HTR-8/SVneo (cell line): ENCODE measurements at regions not wholly inside any gene's neighbourhood (a gene's known extent, or its start where the extent isn't known, plus 50 kb on each side); places are given as distances from the start of the nearest gene placed in this dataset.

ENCODE experiments used
- DNase-seq: peaks from one replicate; pipeline ENCODE4 v3.0.0; 2011; ENCODE audit warnings: low spot score, mixed read lengths; ENCODE audit not compliant: insufficient read length
- FAIRE-seq: peaks from 2 replicates; lab custom pipeline; 2011; peaks lifted over from hg19 to GRCh38; lab: Jason Lieb, UNC

DNA sequence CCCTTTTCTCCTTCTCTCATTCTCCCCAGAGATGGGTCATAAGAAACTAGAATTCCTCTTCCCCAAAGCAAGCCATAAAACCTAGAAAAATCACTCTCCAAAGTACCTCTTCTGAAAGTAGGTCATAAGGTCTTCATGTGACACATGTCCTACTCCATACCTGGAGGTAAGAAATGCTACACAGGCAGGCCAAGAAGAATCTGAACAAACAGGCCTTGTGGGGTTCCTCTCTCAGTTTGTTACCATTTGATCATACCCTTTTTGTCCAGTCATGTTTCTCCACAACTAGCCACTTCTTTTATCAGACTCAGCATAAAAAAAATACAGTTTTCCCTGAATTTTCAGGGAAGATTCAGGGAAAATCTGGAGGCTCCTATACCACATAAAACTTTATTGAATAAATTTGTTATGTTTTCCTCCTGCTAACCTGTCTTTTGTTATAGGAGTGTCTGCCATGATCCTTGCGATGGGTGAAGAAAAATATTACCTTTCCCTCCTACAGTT lies 134.4 kb upstream of the LMO4 start:
- FAIRE-seq (no peak), DNase-seq (no peak)

DNA sequence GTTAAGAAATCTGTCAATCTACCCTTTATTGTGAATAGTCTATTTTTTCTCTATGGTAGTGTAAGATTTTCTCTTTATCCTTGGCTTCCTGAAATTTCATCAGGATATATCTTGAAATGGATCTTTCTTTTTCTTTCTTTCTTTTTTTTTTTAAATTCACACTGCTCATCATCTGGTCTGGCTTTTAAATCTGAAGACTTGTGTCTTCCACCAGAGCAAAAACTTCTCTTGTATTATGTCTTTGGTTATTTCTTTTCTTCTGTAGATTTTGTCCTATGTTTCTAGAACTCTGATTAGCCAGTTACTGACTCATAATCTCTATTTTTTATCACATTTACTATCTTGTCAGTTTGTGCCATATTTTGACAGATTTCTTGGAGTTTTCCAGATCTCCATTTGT lies 133.8 kb upstream of the LMO4 start:
- no peak for FAIRE-seq
- DNase-seq, result no peak

DNA sequence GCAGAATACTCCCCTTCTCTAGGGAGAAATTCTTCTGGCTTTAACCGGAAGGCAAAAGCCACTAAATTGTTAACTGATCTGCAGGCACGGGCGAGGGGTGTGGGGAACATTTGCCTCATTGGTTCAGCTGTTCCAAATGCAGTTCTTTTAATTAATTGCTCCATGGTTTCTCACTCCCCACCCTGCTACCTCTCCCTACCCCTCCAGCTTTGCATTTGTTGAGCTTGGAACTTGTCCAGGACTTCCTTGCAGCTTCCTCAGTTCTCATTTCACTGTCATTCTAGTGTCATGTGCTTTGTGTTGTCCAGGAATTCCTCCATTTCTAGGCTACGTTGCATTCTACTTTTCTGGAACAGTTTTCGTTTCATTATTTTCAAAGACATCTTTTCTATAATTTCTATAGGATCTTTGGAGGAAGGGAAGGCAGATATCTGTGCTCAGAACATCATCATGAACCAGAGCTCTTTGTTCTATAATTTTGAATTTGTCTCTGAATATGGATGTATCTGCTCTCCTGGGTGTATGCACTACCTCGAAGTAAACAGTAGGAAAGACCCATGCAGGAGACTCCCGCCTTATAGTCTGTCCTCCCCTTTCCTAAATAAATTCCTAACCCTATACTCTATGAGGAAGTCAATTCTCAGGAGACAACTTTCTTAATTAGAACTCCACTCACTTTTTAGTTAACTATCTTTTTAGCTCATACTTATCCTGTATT lies 132.4 kb upstream of the LMO4 start:
- DNase-seq (no peak), FAIRE-seq (no peak)

DNA sequence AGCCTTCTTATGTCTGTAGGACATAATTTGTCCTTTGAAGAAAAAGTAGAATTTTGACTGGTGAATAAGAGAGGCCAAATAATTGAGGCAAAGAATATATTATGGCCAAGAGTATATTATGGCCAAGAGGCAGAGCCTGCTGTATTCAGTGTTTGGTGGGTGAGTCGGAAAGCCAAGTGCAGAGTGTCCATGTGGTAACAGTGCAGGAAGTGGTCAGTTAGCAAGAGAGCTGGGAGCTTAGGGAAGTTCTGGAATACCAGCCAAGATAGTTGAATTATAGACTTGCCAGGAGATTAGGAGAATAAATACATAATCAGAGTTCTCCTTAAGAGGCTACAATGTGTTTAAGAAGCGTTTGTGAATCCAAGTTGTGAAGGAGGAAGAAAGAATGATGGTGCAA lies 131.5 kb upstream of the LMO4 start:
- no peak for DNase-seq
- FAIRE-seq, result no peak

GRCh38 chr1:87197641-87198040 lies 131.0 kb upstream of the LMO4 start:
- FAIRE-seq (no peak), DNase-seq (no peak)

GRCh38 chr1:87200875-87201638 lies 127.6 kb upstream of the LMO4 start:
- FAIRE-seq (no peak), DNase-seq (no peak)

DNA sequence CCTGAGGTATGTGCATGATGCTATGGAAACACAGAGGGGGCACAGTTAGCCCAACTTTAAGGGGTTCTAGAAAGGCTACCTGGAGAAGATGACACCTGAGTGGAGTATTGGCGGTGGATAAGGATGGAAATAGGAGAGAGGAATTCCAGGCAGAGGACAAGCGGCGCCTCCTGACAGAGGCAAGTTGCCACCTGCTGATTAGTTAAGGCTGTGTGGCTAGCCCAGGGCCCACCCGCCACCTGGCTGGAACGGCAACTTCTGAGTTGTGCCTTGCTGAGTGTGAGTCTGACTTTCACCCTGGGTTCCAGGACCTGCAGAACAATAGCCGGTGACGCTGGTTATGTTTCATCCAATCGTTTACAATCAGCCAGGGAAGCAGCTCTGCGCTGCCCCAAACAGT lies 126.9 kb upstream of the LMO4 start:
- FAIRE-seq, result no peak

GRCh38 chr1:87202451-87202850 lies 126.2 kb upstream of the LMO4 start:
- DNase-seq (no peak), FAIRE-seq (no peak)

More for the DNA sequence above, 126.9 kb upstream of the LMO4 start:
- DNase-seq, result no peak

GRCh38 chr1:87202922-87203655 lies 125.6 kb upstream of the LMO4 start:
- no peak for FAIRE-seq

DNA sequence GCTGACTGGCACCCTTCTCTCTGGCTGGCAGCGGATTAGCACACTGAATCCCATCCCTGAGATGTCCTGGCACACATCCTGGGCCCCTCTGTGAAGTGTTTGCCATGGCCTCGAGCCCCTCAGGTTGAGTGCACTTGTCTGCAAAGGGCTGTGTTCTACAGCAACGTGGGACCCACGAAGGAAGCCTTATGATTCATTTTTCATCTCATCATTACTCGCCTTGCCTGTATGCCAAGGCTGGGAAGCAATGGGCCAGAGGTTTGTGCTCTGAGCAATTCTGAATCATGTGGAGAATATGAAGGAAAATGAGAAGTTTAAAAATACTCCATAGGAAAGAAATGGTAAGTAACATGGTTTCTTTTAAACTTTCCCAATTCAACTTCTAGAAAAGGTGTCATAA lies 124.8 kb upstream of the LMO4 start:
- DNase-seq (no peak), FAIRE-seq (no peak)

More at GRCh38 chr1:87202922-87203655, 125.6 kb upstream of the LMO4 start:
- no peak for DNase-seq

- DNase-seq (no peak), FAIRE-seq (no peak)
Measured at GRCh38 chr1:87204441-87204840, 124.2 kb upstream of the LMO4 start.

- no peak for FAIRE-seq
Measured at GRCh38 chr1:87204921-87205320, 123.8 kb upstream of the LMO4 start.

GRCh38 chr1:87206044-87206831 lies 122.4 kb upstream of the LMO4 start:
- DNase-seq (no peak), FAIRE-seq (no peak)

More at GRCh38 chr1:87204921-87205320, 123.8 kb upstream of the LMO4 start:
- DNase-seq, result no peak

DNA sequence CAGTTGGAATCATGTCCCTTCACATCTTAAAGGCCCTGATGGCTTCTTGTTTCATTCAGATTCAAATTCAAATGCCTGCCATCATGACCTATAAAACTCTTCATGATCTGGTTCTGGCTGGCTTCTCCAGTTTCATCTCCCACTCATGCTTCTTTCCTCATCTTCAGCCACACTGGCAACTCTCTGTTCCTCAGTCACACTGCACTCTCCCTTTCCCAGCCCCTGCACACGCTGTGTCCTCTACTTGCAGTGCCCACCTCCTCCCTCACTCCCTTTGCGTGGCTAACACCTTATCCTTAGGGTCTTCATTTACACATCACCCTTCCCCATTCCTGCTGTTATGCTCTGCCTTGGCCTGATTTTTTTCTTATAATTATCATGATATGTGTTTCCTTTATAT lies 120.6 kb upstream of the LMO4 start:
- FAIRE-seq, result no peak
- DNase-seq, result no peak

DNA sequence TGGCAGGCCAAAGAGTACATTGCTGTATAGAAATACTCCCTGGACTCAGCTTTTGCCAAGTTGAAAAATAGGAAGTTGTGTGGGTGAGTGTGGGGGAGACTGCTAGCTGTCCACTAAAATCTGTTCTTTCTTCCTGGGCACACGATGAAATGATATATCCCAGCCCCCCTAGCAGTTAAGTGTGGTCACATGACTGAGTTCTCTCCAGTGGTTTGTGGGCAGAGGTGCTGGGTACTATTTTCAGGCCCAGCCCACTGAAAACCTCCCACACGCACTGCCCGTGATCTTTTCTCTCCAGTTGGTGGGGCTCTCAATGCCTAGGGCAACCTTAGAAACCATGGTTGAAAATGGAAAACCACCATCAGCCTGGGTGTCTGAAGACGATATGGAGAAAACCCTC lies 119.7 kb upstream of the LMO4 start:
- no peak for DNase-seq
- no peak for FAIRE-seq

GRCh38 chr1:87210151-87210550 lies 118.5 kb upstream of the LMO4 start:
- DNase-seq (no peak), FAIRE-seq (no peak)

DNA sequence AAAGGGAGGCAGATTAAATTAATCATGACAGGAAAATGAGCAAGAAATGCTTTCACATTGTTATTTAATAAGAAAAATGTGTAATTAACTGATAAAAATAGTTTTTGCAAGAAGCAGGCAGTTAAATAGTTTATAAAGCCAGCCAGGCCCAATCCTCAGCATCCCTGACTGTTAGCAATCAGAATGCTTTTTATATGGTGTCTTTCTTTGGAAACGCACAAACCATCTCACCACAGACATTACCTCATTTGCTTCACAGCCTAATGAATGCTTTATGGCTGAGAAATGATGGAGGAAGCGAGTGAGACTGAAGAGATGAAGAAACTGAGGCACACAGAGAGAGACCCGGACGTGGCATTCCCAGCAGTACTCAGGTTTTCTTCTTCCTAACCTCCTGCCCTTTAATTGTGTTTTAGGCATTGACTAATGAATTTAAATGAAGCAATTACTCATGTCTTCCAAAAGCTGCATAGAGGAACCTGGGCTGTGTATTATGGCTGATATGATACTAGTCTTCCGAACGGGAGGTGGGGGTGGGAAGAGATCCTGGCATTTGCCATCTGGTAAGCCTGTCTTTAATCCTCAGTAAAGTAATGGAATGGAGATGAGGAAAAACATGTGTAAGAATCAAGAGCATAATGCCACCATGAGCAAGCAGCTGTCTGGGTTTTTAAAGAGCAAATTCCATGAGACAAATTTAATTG lies 116.1 kb upstream of the LMO4 start:
- DNase-seq (no peak), FAIRE-seq (no peak)

GRCh38 chr1:87213135-87213515 lies 115.6 kb upstream of the LMO4 start:
- DNase-seq (no peak), FAIRE-seq (no peak)

DNA sequence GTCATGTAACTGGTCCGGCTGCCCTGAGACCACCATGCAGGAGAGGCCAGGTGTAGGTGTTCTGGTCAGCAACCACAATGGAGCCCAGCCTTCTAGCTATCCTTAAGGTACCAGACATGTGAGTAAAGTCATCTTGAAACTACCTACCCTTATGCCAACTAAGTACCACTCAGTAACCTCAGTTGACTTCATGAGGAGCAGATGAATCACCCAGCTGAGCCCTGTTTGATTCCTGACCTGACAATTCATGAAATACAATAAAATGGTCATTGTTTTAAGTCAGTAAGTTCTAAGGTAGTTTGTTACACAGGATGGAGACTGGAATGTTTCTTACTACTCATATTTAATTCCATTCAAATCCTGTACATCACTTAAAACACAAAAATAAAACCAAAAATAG lies 113.1 kb upstream of the LMO4 start:
- DNase-seq (no peak), FAIRE-seq (no peak)

DNA sequence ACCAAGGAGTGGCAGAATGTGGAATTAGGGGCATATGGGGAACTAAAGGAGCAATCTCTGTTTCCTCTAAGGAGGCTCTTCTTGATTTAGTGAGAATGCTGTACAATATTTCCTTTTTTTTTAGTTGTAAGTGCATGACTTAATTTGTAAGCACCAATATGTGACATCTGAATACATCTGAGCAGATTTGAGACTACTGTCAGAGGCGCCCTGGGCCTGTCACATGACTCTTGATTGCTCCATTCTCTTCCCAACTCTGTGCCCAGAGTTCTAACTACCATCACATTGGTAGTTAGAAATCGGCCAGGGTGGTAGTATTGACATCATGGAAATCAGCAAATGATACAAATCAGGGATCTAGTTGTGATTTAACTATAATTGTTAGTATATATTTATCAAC lies 110.1 kb upstream of the LMO4 start:
- no peak for FAIRE-seq
- no peak for DNase-seq
